ENCODE measurements at regions not wholly inside any gene's neighbourhood (a gene's known extent, or its start where the extent isn't known, plus 50 kb on each side); places are given as distances from the start of the nearest gene placed in this dataset.
"Not testable (repeated sequence)": the region's sequence is repeated elsewhere in the genome, so short reads cannot be mapped to it uniquely, and the experiment has no call there.

DNA sequence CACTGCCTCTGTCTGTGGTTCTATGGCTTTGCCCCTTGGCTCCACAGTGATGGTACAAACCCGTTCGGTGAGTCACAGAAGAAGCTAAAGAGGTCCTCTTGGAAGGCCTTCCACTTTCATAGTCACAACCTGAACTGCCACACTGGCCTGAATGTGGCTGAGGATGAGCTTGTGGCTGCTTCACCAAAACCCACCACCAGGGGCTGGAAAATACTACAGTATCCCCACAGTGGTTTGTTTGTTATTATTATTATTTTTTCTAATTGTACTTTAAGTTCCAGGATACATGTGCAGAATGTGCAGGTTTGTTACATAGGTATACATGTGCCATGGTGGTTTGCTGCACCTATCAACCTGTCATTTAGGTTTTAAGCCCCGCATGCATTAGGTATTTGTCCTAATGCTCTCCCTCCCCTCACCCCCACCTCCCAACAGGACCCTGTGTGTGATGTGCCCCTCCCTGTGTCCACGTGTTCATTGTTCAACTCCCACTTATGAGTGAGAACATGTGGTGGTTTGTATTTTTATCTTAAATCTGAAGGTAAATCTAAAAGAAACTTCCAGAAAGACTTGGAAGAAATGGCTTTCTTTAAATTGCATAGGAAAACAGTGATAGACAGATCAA is 160.8 kb upstream of the NPSR1 start:
- no peak for DNase-seq

DNA sequence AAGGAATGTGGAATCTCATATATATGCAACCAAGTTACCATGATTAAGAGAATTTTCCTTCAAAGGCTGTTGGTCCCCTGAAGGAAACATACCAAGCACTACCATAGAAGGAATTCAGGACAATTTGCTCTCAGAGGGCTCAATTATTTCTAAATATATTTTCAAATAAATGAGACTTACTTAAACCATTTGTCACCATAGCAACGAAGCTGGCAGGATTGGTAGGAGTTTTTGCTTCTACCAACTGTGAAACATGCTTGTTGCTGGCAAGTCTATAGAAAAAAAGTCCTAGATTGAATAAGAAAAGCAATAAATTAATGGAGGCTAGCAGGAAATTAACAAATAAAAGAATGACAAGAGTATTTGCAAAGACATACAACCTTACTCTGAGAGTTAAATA is 156.9 kb upstream of the NPSR1 start:
- DNase-seq, result no peak

DNA sequence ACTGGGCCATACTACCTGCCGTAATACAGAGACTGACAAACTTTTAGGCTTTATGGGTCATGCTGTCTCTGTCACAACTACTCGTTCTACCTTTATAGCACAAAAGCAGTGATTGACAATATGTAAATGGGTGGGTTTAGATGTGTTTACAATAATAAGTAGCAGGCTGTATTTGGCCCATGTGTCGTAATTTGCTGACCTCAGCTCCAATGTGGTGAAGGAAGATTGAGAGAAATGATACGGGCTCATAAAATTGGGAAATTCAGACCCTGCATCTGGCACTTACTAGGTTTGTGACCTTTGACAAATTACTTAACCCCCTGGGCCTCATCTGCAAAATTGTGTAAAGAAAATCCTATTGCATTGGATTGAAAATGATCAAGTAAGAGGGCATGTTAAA is 150.8 kb upstream of the NPSR1 start:
- no peak for DNase-seq

DNA sequence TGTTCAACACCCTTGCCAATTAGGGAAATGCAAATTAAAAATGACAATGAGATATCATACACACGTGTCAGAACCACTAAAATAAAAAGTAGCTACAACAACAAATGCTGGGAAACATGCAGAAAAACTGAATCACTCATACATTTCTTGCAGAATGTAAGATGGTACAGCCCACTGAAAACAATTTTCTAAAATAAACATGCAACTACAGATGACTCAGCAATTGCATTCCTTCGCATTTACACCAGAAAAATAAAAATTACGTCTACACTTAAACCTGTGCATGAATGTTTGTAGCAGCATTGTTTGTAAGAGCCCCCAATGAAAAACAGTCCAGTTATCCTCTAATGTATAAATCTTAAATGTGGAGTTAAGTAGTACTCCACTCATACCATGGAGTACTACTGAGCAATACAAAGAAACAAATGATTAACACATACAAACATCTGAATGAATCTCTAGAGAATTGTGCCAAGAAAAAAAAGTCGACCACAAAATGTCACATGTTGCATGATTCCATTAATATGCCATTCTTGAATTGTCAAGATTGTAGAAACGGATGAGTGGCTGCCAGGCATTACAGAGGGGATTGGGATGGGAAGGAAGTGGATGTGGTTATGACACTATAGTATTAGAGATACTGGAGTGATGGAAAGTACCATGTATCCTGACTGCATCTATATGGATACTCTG is 134.6 kb upstream of the NPSR1 start:
- no peak for DNase-seq

DNA sequence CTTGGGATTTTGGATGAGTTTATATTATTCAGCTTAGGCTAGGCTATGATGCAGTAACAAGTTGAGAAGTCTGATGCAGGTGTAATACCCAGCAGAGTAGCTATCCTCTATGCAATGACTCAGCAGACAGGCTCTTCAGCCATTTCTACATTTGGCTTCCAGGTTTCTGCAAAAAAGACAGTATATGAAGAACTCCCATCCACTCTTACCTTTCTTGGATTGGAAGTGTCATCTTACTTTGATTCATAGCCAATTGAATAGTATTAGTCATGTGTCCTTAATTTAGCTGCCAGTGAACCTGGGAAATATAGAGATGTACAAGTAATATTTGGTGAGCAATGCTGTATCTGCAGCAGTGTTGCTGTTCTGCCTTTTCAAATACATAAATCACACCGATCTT is 127.8 kb upstream of the NPSR1 start:
- DNase-seq, result no peak

DNA sequence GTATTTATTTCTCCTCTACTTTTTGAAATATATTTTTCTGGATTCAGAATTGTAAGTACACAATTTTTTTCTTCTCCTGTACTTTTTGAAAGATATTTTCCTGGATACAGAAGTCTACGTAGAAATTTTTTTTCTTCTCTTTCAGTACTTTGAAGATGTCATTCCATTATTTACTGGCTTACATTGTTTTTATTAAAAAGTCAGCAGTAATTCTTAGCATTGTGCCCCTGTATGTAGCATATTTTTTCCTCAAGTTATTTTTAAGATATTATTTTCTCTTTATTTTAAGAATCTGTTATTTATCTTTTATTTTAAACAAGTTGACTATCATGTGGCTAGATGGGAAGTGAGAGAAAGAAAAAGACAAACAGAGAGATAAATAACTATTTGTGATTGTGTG is 119.0 kb upstream of the NPSR1 start:
- no peak for DNase-seq

DNA sequence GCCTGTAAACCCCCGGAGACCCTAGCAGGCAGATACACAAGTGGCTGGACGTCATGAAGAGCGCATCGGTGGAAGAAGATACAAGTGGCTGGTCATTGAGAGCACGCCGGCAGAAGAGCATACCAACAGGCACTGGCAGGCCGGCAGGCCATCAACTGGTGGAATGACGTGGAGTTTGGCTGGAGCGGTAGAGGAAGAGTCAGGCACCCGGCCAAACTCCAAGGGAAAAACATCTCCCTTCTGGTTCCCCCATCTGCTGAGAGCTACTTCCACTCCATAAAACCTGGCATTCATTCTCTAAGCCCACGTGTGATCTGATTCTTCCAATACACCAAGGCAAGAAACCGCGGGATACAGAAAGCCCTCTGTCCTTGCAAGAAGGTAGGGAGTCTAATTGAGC is 113.4 kb upstream of the NPSR1 start:
- no peak for DNase-seq

DNA sequence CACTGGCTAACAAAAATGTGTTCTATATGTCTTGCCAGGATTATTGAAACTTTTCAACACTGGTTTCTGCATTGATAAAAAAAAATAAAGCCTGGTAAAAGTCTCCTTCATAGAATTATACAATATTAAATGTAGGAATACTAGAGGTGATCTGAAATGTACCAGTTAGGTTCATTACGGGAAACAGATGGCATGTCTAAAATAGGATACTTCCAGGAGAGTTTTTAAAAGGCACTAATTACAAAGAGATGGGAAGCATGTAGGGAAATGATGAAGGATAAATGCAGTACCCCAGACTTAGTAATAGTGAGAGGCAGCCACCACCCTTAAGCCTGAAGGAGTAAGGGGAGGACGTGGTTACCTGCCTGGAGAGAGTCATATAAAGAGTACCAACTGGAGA is 107.0 kb upstream of the NPSR1 start:
- DNase-seq, result no peak

DNA sequence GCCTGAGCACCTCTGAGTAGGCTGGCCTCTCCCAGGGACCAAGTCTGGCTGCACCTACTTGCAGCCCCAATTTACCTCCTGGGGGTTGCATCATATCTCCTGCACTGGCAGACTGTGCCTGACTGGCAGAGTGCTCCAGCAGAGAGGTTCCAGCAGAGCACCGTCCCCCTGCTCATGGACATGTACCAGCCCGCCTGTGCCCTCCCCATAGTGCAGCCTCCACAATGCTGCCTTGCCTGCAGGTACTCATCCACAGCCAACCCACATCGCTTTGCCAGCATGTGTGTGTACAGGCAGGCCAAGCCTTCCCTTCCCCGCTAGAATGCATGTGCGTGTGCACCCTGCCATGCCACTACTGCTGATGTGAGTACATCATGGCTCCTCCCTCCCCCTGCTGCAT is 105.5 kb upstream of the NPSR1 start:
- DNase-seq, result no peak

DNA sequence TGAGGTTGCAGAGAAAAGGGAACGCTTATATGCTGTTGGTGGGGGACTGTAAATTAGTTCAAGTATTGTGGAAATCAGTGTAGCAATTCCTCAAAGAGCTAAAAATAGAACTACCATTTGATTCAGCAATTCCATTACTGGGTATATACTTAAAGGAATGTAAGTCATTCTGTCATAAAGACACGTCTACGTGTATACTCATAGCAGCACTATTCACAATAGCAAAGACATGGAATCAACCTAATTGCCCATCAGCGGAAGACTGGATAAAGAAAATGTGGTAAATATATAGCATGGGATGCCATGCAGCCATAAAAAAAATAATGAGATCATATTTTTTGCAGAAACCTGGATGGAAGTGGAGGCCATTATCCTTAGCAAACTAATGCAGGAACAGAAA is 100.0 kb upstream of the NPSR1 start:
- DNase-seq, result no peak

DNA sequence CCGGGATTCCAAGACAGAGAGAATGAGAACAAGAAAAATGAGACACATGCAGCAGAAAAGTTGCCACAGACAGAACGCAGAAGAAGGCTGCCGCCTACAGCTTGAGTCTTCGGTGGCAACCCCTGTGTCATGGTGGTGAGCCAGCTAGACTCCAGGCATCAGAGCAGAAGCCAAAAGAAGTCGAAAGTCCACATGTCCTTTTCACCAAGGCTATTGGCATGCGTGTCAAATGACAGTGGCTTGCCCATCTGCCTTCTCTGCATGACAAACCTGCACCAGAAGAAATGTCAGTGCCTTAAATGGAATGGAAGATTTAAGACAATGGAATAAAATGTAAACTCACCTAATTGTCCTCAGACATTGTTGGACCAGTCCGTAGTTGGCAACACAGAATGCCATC is 93.9 kb upstream of the NPSR1 start:
- DNase-seq, result no peak

DNA sequence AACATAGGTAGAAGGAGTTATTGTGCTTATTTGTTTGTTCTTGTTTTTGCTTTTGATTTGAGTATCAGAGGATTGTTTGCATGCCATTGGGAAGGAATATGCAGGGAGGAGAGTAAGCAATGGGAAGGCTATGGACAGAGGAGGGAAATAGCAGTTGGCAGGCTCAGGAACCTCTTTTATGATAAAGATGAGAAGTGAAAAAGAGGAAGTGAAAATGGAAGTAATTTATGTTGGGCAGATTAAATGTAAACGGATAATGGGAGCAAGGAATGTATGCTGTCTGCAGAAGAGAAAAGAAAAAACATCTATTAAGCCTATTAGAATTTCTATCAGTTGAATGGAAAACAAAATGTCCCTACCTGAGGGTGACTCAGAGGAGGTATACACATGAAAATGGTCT is 90.1 kb upstream of the NPSR1 start:
- DNase-seq, result no peak

DNA sequence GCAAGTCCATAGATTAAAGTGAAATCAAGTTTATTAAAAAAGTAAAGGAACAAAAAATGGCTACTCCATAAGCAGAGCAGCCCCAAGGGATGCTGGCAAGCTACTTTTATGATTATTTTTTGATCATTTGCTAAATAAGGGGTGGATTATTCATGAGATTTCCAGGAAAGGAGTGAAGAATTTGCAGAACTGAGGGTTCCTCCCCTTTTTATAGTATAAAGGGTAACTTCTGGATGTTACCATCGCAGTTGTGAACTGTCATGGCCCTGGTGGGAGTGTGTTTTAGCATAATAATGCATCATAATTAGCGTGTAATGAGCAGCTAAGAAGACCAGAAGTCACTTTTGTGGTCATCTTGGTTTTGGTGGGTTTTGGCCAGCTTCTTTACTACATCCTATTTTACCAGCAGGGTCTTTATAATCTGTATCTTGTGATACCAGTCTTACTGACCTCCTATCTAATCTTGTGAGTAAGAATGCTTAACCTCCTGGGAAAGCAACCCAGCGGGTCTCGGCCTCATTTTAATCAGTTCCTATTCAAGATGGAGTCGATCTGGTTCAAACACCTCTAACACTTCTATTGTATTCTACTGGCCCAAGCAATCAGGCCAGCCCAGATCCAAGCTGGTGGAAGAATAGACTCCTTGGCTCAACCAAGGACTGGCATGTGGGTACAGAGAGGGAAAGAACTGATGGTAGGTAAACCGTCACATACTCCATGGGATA is 87.9 kb upstream of the NPSR1 start:
- no peak for DNase-seq

DNA sequence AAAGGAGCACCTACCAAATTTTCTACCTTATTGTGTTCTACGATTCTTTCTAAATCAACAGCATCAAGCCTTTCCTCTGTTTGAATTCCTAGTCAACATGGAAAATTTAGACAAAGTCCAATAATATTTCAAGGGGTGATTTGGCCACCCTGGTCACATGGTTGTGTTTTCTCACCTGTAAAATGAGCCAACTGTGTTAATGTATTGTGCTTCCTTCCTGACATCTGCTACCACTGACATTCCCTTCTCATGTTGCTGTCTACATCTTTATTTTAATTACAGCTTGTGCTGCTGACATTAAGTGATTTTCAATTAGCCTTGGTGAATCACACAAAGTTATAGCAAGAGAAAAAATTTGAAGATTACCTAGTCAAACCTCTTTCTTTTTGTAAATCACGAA is 83.0 kb upstream of the NPSR1 start:
- no peak for DNase-seq

DNA sequence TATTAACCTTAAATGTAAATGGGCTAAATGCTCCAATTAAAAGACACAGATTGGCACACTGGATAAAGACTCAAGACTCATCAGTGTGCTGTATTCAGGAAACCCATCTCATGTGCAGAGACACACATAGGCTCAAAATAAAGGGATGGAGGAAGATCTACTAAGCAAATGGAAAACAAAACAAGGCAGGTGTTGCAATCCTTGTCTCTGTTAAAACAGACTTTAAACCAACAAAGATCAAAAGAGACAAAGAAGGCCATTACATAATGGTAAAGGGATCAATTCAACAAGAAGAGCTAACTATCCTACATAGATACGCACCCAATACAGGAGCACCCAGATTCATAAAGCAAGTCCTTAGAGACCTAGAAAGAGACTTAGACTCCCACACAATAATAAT is 80.1 kb upstream of the NPSR1 start:
- not testable (repeated sequence) for DNase-seq

DNA sequence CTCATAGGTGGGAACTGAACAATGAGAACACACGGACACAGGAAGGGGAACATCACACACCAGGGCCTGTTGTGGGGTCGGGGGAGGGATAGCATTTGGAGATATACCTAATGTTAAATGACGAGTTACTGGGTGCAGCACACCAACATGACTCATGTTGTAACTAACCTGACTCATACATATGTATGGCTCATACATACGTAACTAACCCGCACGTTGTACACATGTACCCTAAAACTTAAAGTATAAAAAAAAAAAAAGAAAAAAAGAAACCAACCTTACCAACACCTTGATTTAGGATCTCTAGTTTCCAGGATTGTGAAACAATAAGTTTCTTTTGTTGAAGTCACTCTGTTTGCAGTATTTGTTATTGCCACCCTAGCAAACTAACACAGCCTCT is 76.3 kb upstream of the NPSR1 start:
- DNase-seq, result not testable (repeated sequence)

DNA sequence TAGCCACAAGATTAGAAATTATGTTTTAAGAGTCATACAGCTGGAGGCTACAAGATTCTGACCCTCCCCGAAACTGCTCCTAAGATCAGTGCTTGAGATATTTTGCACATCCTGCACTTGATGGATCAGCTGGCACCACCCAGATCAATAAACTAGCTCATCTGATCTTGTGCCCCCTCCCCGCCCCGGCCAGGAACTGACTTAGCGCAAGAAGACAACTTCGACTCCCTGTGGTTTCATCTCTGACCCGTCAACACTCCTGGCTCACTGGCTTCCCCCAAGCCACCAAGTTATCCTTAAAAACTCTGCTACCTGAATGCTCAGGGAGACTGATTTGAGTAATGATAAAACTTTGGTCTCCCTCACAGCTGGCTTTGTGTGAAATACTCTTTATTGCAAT is 73.5 kb upstream of the NPSR1 start:
- no peak for DNase-seq

DNA sequence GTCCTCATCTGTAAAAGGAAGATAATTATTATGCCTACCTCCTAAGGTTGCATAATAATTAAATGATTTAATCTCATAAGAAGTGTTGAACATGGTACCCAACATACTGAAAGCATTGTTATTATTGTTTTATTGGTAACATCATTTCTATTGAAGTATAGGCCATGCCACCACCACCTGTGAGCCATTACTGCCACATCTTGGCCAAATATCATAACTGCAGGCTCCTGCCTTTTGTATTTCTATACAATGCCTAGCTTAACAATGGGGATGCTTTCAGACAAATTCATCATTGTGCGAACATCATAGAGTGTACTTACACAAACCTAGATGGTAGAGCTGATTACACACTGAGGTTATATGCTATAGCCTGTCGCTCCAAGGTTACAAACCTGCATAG is 61.1 kb upstream of the NPSR1 start:
- no peak for DNase-seq

DNA sequence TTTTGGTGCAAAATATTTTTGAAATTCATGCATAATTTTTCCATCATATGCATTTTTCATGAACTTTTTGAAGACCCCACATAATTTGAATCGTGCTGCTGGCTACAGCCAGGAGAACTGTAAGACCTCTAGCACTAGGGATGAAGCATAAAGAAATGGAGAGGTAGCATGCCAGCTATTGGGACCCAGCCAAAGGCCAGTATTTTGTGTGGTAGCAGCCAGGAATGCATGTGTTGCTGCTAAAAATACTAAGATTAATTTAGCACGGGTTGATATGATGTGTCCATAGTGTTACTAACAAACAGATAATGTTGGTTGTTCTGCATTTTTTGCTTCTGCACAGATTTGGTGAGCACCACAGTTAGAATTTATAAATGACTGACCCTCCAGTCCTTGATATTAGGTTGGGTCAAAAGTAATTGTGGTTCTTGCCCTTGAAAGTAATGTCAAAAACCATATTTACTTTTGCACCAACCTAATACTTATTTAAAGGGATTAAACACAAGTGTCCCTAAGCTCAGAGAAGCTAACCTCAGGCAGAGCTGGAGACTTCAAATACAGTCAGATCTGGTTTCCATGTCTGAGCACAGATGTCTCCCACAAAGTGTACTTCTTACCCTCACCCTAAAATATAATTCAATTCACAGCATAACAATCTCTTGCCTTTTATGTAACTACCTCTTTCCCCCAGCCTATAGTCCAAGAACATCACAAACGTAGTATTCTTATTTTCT is 54.1 kb upstream of the NPSR1 start:
- DNase-seq, result no peak

Measured in left hindlimb (tissue), 1 donor.